Heart left ventricle (tissue), 16 donors: ENCODE measurements at regions not wholly inside any gene's neighbourhood (a gene's known extent, or its start where the extent isn't known, plus 50 kb on each side); places are given as distances from the start of the nearest gene placed in this dataset.

ENCODE experiments used
- ATAC-seq, 4 donors: fragments of 200-7000 bp; cut with Tn5 transposase; one replicate each; pipeline ENCODE4 v1.9.1; 2020 to 2022; ENCODE audit warnings: moderate library complexity in 4 of 4, mild to moderate bottlenecking in 3 of 4, moderate number of reproducible peaks in 1 of 4
- DNase-seq, 5 donors: peaks; one replicate each; pipeline ENCODE4 v3.0.0-alpha.2; 2020
- H3K27ac ChIP-seq, 12 donors: fragments of 200-600 bp; sonication (generic) in 4 of 12; one replicate each; pipeline versions ENCODE4 v1.5.0 to v1.8.0; 2016 to 2022; ENCODE audit warnings: mild to moderate bottlenecking in 2 of 12
- H3K27me3 ChIP-seq, 9 donors: fragments of 200-600 bp; sonication (generic) in 2 of 9; one replicate each; pipeline versions ENCODE4 v1.5.1 to v1.8.0; 2016 to 2022; ENCODE audit warnings: mild to moderate bottlenecking in 3 of 9
- H3K36me3 ChIP-seq, 9 donors: fragments of 200-600 bp; sonication (generic) in 2 of 9; one replicate each; pipeline versions ENCODE4 v1.5.0 to v1.8.0; 2018 to 2022; ENCODE audit warnings: mild to moderate bottlenecking in 2 of 9
- H3K4me1 ChIP-seq, 12 donors: fragments of 200-600 bp; sonication (generic) in 4 of 12; one replicate each; pipeline versions ENCODE4 v1.5.0 to v1.8.0; 2016 to 2022; ENCODE audit warnings: mild to moderate bottlenecking in 3 of 12
- H3K4me3 ChIP-seq, 12 donors: fragments of 200-600 bp; sonication (generic) in 4 of 12; one replicate each; pipeline versions ENCODE4 v1.5.0 to v1.8.0; 2017 to 2022; ENCODE audit warnings: mild to moderate bottlenecking in 9 of 12, moderate library complexity in 4 of 12
- H3K9me3 ChIP-seq, 12 donors: fragments of 200-600 bp; sonication (generic) in 4 of 12; one replicate each; pipeline versions ENCODE4 v1.5.0 to v1.8.0; 2016 to 2022; ENCODE audit warnings: mild to moderate bottlenecking in 1 of 12
- CTCF ChIP-seq, 12 donors: fragments of 200-600 bp; sonication (generic) in 4 of 12; IDR thresholded peaks; one replicate each; pipeline versions ENCODE4 v1.5.0 to v1.8.0; 2018 to 2022; ENCODE audit warnings: antibody characterized with exemption in 12 of 12, mild to moderate bottlenecking in 5 of 12
- POLR2A ChIP-seq, 2 donors: fragments of 450-650 bp; IDR thresholded peaks; one replicate each; pipeline ENCODE4 v1.6.1; 2017; ENCODE audit warnings: antibody characterized with exemption in 2 of 2, mild to moderate bottlenecking in 2 of 2, moderate library complexity in 2 of 2
- WGBS, 4 donors: extraction: QIAGEN DNeasy Blood & Tissue Kit in 2 of 4; methylation state at CpG; one replicate each; pipeline versions ENCODE4 v1.1.5 to v1.1.7; 2013 to 2018; 5-methylcytosine and 5-hydroxymethylcytosine counted together
- intact Hi-C, 10 donors: fragments of 100-400 bp; cut with DNase I; formaldehyde crosslinking; loops; one replicate each; pipeline versions ENCODE4 v1.11.1 to v1.14.2; 2022
- donor health status: ischemic (EF 13 %, LVEDD 7.1; RV severe dilation, severe dysfunction).
- donor health status: healthy with polysubstance abuse.
- donor health status: DM: no; HTN: yes; CAD: no.
- donor health status: DM: no; HTN: no; CAD: no.
- donor health status: ischemic (EF 25% LVEDD 6.9; RV normal size, moderate dysfunction).
- donor health status: ischemic (EF 25% LVEDD 5.7; RV mildly dilated, moderate dysfunction).
- donor health status: healthy.
- donor health status: DM: yes; HTN: yes; CAD: no.
- donor health status: ischemic (EF 35%, LVEDD 5.7; RV mildly dilated, moderate dysfunction).
- donor health status: nonischemic (EF 11% LVEDD 7.7; RV severe dilation, severe dysfunction).
- donor health status: DM: yes; HTN: yes; CAD: no.
- donor health status: PGD.
- donor health status: ischemic (EF 29% LVEDD 5.4; RV normal size, mild dysfunction).
- donor health status: nonischemic (EF 23%, LVEDD 6.1; RV moderate dilation, normal function).

- Histone ChIP-seq H3K9me3 (peaks cover 0 to 5% (median 0%) of the 10 kb centered on the region in 12 donors), H3K27ac (no peak overlapping the region), H3K36me3 (no peaks in the 10 kb centered on the region), H3K4me1 (no peaks in the 10 kb centered on the region), H3K4me3 (no peak overlapping the region), H3K27me3 (no peaks in the 10 kb centered on the region)
- DNase-seq (no peak), ATAC-seq (no peak)
- WGBS, 4 donors, result 90 to 98% (median 92%) methylated on average over 2 of the region's 2 CpGs
- TF ChIP-seq POLR2A (IDR thresholded peaks at IDR 0.05) (no peak), CTCF (IDR thresholded peaks at IDR 0.05) (no peak)
- intact Hi-C loops, result no loop called here
Observed at GRCh38 chr1:221621683-221622082, 120.2 kb downstream of the DUSP10 start.

GRCh38 chr1:221622389-221622788 is 119.5 kb downstream of the DUSP10 start:
- no peak overlapping the region for H3K4me3 ChIP-seq
- no peak for ATAC-seq
- H3K27me3 ChIP-seq, result no peaks in the 10 kb centered on the region
- intact Hi-C loops, result no loop called here
- no peak overlapping the region for H3K27ac ChIP-seq
- no peak for TF ChIP-seq CTCF (IDR thresholded peaks at IDR 0.05)
- TF ChIP-seq POLR2A (IDR thresholded peaks at IDR 0.05), result no peak
- 82 to 89% (median 85%) methylated on average over 2 of the region's 2 CpGs for WGBS, 4 donors
- DNase-seq, result no peak
- no peaks in the 10 kb centered on the region for H3K4me1 ChIP-seq
- H3K36me3 ChIP-seq, result no peaks in the 10 kb centered on the region
- H3K9me3 ChIP-seq, result peaks cover 0 to 5% (median 0%) of the 10 kb centered on the region in 12 donors

- TF ChIP-seq CTCF (IDR thresholded peaks at IDR 0.05), result no peak
- no peak for TF ChIP-seq POLR2A (IDR thresholded peaks at IDR 0.05)
- Histone ChIP-seq H3K9me3 (peaks cover 0 to 5% (median 0%) of the 10 kb centered on the region in 12 donors), H3K27ac (no peak overlapping the region), H3K27me3 (no peaks in the 10 kb centered on the region), H3K4me1 (no peaks in the 10 kb centered on the region), H3K36me3 (no peaks in the 10 kb centered on the region), H3K4me3 (no peak overlapping the region)
- DNase-seq, result no peak
- intact Hi-C loops, result no loop called here
- no peak for ATAC-seq
Observed at GRCh38 chr1:221625026-221625425, 116.9 kb downstream of the DUSP10 start.

- Histone ChIP-seq H3K4me1 (no peaks in the 10 kb centered on the region), H3K9me3 (peaks cover 0 to 5% (median 0%) of the 10 kb centered on the region in 12 donors), H3K27me3 (no peaks in the 10 kb centered on the region), H3K4me3 (no peak overlapping the region), H3K36me3 (no peaks in the 10 kb centered on the region), H3K27ac (no peak overlapping the region)
- WGBS, 4 donors, result 92 to 99% (median 95%) methylated on average over 1 of the region's 1 CpG
- TF ChIP-seq CTCF (IDR thresholded peaks at IDR 0.05) (no peak), POLR2A (IDR thresholded peaks at IDR 0.05) (no peak)
- no peak for DNase-seq
- intact Hi-C loops, result no loop called here
- no peak for ATAC-seq
Observed at GRCh38 chr1:221626041-221626440, 115.8 kb downstream of the DUSP10 start.
